ENCODE measurements at regions not wholly inside any gene's neighbourhood (a gene's known extent, or its start where the extent isn't known, plus 50 kb on each side); places are given as distances from the start of the nearest gene placed in this dataset.

DNA sequence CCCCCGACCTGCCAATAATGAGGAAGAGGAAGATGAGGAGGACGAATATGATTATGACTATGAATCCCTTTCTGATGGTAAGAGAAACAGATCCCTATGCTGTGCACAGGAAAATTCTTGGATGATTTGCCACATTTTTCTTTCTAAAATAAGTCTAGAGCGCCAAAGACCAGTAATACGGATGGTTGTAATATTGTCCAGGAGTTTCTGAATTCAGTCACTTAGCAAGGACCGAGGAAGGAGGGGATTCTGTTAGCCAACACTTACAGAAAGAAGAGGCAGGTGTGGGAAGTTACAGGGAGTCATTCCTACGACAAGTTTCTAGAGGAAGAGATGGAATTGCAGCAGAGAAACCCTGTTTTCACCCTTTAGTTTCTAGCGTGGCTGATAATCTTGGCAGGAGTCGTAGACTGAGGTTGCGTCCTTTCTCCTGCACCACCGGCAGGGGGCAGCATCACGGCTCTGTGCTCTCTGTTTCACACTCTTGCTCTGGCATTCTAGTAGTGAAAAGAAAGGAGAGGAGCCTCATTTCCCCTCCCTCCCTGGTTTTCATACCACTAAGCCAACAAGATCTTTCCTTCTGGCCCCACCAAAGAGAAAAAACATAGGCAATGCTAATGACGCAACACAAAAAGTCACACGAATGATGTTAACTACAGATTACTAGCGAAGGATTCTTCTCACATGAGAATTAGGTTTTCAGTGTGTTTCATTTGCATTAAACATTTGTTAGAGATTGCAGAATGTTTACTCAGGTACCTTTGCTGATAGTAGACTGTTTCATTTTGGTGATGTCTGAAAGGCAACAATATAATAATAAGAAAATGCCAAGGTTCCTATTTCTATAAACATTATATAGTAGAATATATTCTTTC, 82.7 kb downstream of the NOC3L start:
- intact Hi-C loops (cut with micrococcal nuclease) = loop anchor here (1.0 kb wide), 2 partner anchors 40 to 164 kb away; no protein-coding TSS in a partner anchor

- intact Hi-C loops (cut with micrococcal nuclease) = no loop called here
Observed at GRCh38 chr10:94281654-94282053, 81.1 kb downstream of the NOC3L start.

DNA sequence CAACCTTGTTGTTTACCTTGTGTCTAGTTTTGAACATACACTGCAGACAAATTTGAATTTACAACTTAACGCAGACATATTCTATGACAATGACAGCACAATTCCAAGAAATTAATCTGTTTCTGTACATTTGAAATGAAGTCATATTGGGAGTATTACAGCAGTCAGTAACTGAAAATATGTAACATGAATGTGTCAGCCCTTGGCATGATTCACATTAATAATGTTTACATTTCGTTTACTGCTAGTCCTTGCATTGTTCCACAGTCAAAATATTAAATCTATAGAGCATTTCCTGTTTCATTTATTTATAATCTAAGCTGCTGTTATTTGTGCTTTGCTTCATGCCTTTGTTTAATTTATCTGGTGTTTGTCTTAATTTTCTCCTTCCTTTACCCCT, 80.4 kb downstream of the NOC3L start:
- intact Hi-C loops (cut with micrococcal nuclease) = no loop called here
